ENCODE measurements at regions not wholly inside any gene's neighbourhood (a gene's known extent, or its start where the extent isn't known, plus 50 kb on each side); places are given as distances from the start of the nearest gene placed in this dataset.

Small RNA genes lying in the stretch of these regions (small RNA-seq; reads per million reads assigned to genes)
- 0 to 0.28 reads per million in 2 donors for gene RF00003

Measured in testis (tissue), 2 donors.